ENCODE measurements at regions not wholly inside any gene's neighbourhood (a gene's known extent, or its start where the extent isn't known, plus 50 kb on each side); places are given as distances from the start of the nearest gene placed in this dataset.

- DNase-seq (ENCODE audit: low spot score) = no peak
- in situ Hi-C loops (cut with MboI; ENCODE audit: low pct_unique_long_range_greater_than_20kb, low sequenced_read_pairs, unreplicated experiment) = no loop called here
- no peak for TF ChIP-seq CTCF (IDR thresholded peaks at IDR 0.05; ENCODE audit: extremely low read depth, insufficient read depth, missing control alignments)
These were observed 322.0 kb upstream of the SOX11 start for GRCh38 chr2:5370158-5370557.

DNA sequence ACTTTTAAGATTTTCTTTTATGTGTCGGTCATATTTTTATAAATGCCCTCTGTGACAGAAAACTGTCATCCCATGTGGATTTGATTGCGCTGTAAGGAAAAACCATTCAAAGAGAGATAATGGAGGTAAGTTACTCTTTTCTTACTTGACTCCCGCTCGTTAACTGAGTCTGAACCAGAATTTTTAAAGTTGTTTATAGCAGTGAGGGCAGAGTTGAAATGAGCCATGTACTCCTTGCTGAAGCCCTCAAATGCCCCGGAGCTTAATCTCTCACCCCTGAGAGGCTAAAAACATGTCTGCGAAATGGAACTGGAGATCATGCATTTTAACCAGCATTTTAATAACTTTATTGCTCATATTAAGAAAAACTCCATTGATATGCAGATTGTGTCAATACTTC lies 320.0 kb upstream of the SOX11 start:
- TF ChIP-seq CTCF (IDR thresholded peaks at IDR 0.05; ENCODE audit: extremely low read depth, insufficient read depth, missing control alignments) = no peak
- in situ Hi-C loops (cut with MboI; ENCODE audit: low pct_unique_long_range_greater_than_20kb, low sequenced_read_pairs, unreplicated experiment) = no loop called here
- no peak for DNase-seq (ENCODE audit: low spot score)

GRCh38 chr2:5373200-5373599 lies 319.0 kb upstream of the SOX11 start:
- in situ Hi-C loops (cut with MboI; ENCODE audit: low pct_unique_long_range_greater_than_20kb, low sequenced_read_pairs, unreplicated experiment) = no loop called here
- no peak for DNase-seq (ENCODE audit: low spot score)
- no peak for TF ChIP-seq CTCF (IDR thresholded peaks at IDR 0.05; ENCODE audit: extremely low read depth, insufficient read depth, missing control alignments)

DNA sequence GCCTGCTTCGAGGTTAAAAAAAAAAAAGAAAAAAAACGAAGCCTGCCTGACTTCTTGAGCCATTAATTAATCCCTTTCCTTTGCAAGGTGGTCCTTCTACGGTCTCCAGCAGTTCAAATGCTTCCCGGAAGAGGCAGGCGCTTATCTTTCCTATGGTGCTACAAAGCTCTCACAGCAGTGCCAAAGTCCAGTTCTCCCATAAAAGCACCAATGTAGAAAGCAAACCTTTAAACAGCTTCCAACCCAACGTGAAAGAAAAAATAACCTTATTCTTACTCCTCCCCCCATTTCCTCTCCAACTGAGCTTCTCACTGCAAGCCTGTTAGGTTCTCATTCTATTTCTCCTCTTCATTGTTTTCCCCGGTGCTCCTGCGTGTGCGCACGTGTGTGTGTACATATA lies 317.4 kb upstream of the SOX11 start:
- in situ Hi-C loops (cut with MboI; ENCODE audit: low pct_unique_long_range_greater_than_20kb, low sequenced_read_pairs, unreplicated experiment) = no loop called here
- TF ChIP-seq CTCF (IDR thresholded peaks at IDR 0.05; ENCODE audit: extremely low read depth, insufficient read depth, missing control alignments) = no peak
- no peak for DNase-seq (ENCODE audit: low spot score)

DNA sequence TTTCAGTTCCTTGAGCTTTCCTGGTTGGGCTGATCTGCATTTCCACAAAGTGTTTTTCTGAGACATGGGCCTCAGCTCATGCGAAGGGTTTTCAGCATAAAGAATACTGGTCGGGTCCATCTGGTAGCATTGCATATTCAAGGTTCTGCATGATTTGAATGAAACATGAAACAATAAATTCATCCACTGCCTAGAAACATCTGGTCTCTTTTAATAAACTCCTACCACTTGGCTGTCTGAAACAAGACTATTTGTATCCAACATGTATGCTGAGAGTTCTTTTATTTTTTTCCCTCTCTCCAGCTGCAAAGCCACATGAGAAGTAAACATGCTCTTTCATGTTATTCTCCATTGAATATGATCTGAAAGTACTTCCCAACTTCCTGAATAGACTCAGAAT lies 314.9 kb upstream of the SOX11 start:
- DNase-seq (ENCODE audit: low spot score) = no peak
- in situ Hi-C loops (cut with MboI; ENCODE audit: low pct_unique_long_range_greater_than_20kb, low sequenced_read_pairs, unreplicated experiment) = no loop called here
- no peak for TF ChIP-seq CTCF (IDR thresholded peaks at IDR 0.05; ENCODE audit: extremely low read depth, insufficient read depth, missing control alignments)

- no peak for DNase-seq (ENCODE audit: low spot score)
- in situ Hi-C loops (cut with MboI; ENCODE audit: low pct_unique_long_range_greater_than_20kb, low sequenced_read_pairs, unreplicated experiment) = no loop called here
- no peak for TF ChIP-seq CTCF (IDR thresholded peaks at IDR 0.05; ENCODE audit: extremely low read depth, insufficient read depth, missing control alignments)
These were observed 312.4 kb upstream of the SOX11 start for GRCh38 chr2:5379811-5380210.

GRCh38 chr2:5385596-5385995 lies 306.6 kb upstream of the SOX11 start:
- in situ Hi-C loops (cut with MboI; ENCODE audit: low pct_unique_long_range_greater_than_20kb, low sequenced_read_pairs, unreplicated experiment) = no loop called here
- DNase-seq (ENCODE audit: low spot score) = no peak

More at GRCh38 chr2:5385596-5385995, 306.6 kb upstream of the SOX11 start:
- TF ChIP-seq CTCF (IDR thresholded peaks at IDR 0.05; ENCODE audit: extremely low read depth, insufficient read depth, missing control alignments) = no peak
